ENCODE measurements at regions not wholly inside any gene's neighbourhood (a gene's known extent, or its start where the extent isn't known, plus 50 kb on each side); places are given as distances from the start of the nearest gene placed in this dataset.

DNA sequence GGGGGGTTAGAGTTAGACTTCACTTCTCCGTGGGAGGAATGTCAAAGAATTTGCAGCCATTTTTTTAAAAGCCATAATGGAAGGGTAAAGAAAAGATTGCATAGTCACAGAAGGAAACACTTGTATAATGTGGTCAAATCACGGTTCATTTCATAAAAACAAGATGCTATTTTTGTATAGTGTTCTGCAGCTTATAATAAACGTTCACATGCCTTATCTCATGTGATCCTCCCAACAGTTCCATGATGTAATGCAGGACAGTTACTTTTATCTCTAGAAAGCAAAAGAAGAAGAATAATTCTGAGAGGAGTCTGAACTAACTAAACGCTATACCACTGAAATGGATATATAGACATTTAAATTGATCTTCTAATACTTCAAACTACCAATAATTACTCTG lies 71.3 kb upstream of the CAMK2D start:
- H3K27me3 Mint-ChIP-seq (ENCODE audit: unreplicated experiment), result no peaks in the 10 kb centered on the region
- no peaks in the 10 kb centered on the region for H3K36me3 Mint-ChIP-seq (ENCODE audit: low read depth, unreplicated experiment)
- H3K27ac Mint-ChIP-seq (ENCODE audit: unreplicated experiment), result no peak overlapping the region
- DNase-seq (ENCODE audit: low spot score), result no peak
- peaks cover 3% of the 10 kb centered on the region for H3K4me1 Mint-ChIP-seq (ENCODE audit: unreplicated experiment)
- no peaks in the 10 kb centered on the region for H3K9me3 Mint-ChIP-seq (ENCODE audit: unreplicated experiment)
- no peak overlapping the region for H3K4me3 Mint-ChIP-seq (ENCODE audit: unreplicated experiment)
- TF ChIP-seq, protein P1, sequence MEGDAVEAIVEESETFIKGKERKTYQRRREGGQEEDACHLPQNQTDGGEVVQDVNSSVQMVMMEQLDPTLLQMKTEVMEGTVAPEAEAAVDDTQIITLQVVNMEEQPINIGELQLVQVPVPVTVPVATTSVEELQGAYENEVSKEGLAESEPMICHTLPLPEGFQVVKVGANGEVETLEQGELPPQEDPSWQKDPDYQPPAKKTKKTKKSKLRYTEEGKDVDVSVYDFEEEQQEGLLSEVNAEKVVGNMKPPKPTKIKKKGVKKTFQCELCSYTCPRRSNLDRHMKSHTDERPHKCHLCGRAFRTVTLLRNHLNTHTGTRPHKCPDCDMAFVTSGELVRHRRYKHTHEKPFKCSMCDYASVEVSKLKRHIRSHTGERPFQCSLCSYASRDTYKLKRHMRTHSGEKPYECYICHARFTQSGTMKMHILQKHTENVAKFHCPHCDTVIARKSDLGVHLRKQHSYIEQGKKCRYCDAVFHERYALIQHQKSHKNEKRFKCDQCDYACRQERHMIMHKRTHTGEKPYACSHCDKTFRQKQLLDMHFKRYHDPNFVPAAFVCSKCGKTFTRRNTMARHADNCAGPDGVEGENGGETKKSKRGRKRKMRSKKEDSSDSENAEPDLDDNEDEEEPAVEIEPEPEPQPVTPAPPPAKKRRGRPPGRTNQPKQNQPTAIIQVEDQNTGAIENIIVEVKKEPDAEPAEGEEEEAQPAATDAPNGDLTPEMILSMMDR (IDR thresholded peaks at IDR 0.05; ENCODE audit: unreplicated experiment), result no peak

- Mint-ChIP-seq H3K4me1 (ENCODE audit: unreplicated experiment) (peaks cover 3% of the 10 kb centered on the region), H3K9me3 (ENCODE audit: unreplicated experiment) (no peaks in the 10 kb centered on the region), H3K4me3 (ENCODE audit: unreplicated experiment) (no peak overlapping the region), H3K27me3 (ENCODE audit: unreplicated experiment) (no peaks in the 10 kb centered on the region), H3K36me3 (ENCODE audit: low read depth, unreplicated experiment) (no peaks in the 10 kb centered on the region), H3K27ac (ENCODE audit: unreplicated experiment) (no peak overlapping the region)
- TF ChIP-seq, protein P1 (IDR thresholded peaks at IDR 0.05; ENCODE audit: unreplicated experiment), result no peak
- no peak for DNase-seq (ENCODE audit: low spot score)
Measured at GRCh38 chr4:113831457-113831856, 69.9 kb upstream of the CAMK2D start.

GRCh38 chr4:113828702-113829101 lies 67.2 kb upstream of the CAMK2D start:
- Mint-ChIP-seq H3K27ac (ENCODE audit: unreplicated experiment) (no peak overlapping the region), H3K4me3 (ENCODE audit: unreplicated experiment) (no peak overlapping the region), H3K36me3 (ENCODE audit: low read depth, unreplicated experiment) (no peaks in the 10 kb centered on the region), H3K9me3 (ENCODE audit: unreplicated experiment) (no peaks in the 10 kb centered on the region), H3K27me3 (ENCODE audit: unreplicated experiment) (no peaks in the 10 kb centered on the region), H3K4me1 (ENCODE audit: unreplicated experiment) (no peaks in the 10 kb centered on the region)
- TF ChIP-seq, protein P1 (IDR thresholded peaks at IDR 0.05; ENCODE audit: unreplicated experiment), result no peak
- no peak for DNase-seq (ENCODE audit: low spot score)

DNA sequence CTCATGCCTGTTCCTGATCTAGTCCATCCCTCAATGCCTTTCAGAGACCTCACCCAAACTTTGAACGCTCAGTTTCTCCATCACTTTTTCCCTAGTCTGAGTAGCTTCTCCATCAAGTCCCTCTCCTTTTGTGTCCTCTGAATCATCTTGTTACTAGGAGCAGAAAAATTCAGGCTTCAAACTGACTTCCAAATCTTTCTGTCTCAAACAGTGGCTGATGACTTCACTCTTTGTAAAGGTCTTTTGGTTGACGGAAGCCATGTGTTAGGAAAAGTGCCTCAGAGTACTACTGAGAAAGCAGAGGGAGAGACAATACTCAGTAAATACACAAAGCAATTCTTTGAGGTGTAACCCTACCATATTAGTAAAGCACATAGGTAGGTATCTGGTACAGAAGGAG lies 65.7 kb upstream of the CAMK2D start:
- no peaks in the 10 kb centered on the region for H3K36me3 Mint-ChIP-seq (ENCODE audit: low read depth, unreplicated experiment)
- DNase-seq (ENCODE audit: low spot score), result no peak
- H3K27me3 Mint-ChIP-seq (ENCODE audit: unreplicated experiment), result no peaks in the 10 kb centered on the region
- no peaks in the 10 kb centered on the region for H3K9me3 Mint-ChIP-seq (ENCODE audit: unreplicated experiment)
- TF ChIP-seq, protein P1 (IDR thresholded peaks at IDR 0.05; ENCODE audit: unreplicated experiment), result no peak
- H3K4me3 Mint-ChIP-seq (ENCODE audit: unreplicated experiment), result no peak overlapping the region
- no peak overlapping the region for H3K27ac Mint-ChIP-seq (ENCODE audit: unreplicated experiment)
- no peaks in the 10 kb centered on the region for H3K4me1 Mint-ChIP-seq (ENCODE audit: unreplicated experiment)

DNA sequence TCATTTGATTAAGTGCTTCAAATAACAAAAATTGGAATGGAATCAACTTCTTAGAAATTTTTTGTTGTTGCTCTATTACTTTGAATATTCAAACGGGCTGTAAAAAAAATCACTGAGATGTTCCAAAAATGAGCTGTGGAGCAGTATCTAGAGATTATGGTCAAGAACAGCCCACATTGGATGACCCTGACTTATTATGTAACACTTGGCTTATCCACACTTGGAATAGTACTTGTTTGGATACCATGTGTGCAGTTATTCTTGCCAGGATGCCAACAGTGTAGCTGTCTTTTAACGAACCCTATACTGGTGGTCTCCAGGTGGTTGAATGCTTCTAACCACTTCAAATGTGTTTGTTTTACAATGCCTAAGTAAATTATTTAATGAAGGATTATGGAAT lies 64.9 kb upstream of the CAMK2D start:
- TF ChIP-seq, protein P1 (IDR thresholded peaks at IDR 0.05; ENCODE audit: unreplicated experiment), result no peak
- Mint-ChIP-seq H3K9me3 (ENCODE audit: unreplicated experiment) (no peaks in the 10 kb centered on the region), H3K27ac (ENCODE audit: unreplicated experiment) (no peak overlapping the region), H3K4me3 (ENCODE audit: unreplicated experiment) (no peak overlapping the region), H3K4me1 (ENCODE audit: unreplicated experiment) (no peaks in the 10 kb centered on the region), H3K27me3 (ENCODE audit: unreplicated experiment) (no peaks in the 10 kb centered on the region), H3K36me3 (ENCODE audit: low read depth, unreplicated experiment) (no peaks in the 10 kb centered on the region)
- DNase-seq (ENCODE audit: low spot score), result no peak

Measured in endothelial cell (in vitro differentiated cells).